Panc1 (cell line): ENCODE measurements at regions not wholly inside any gene's neighbourhood (a gene's known extent, or its start where the extent isn't known, plus 50 kb on each side); places are given as distances from the start of the nearest gene placed in this dataset.

Source experiments
- CTCF ChIP-seq: fragments of 450-650 bp; IDR thresholded peaks from 2 replicates; pipeline ENCODE4 v1.5.1; 2017; ENCODE audit warnings: mild to moderate bottlenecking
- POLR2AphosphoS5 ChIP-seq: IDR thresholded peaks from 2 replicates; pipeline ENCODE4 v1.6.1; 2012; ENCODE audit warnings: mild to moderate bottlenecking, low read depth, low read length, moderate library complexity
- SIN3A ChIP-seq: IDR thresholded peaks from 2 replicates; pipeline ENCODE4 v1.6.1; 2012; ENCODE audit warnings: low read depth, mild to moderate bottlenecking, low read length, moderate library complexity, borderline replicate concordance; ENCODE audit not compliant: insufficient read depth
- TF ChIP-seq, protein P1 (sequence below), 2 experiments: IDR thresholded peaks; 2 replicates each; pipeline ENCODE4 v1.6.1; 2011 to 2012; ENCODE audit warnings: low read depth in 2 of 2, control low read depth in 1 of 2, low read length in 1 of 2, mild to moderate bottlenecking in 1 of 2, moderate library complexity in 1 of 2; ENCODE audit not compliant: insufficient read depth in 1 of 2

GRCh38 chr5:4212071-4212739 is 616.6 kb downstream of the IRX1 start:
- TF ChIP-seq CTCF (no peak), SIN3A (no peak), POLR2AphosphoS5 (no peak)
- TF ChIP-seq, protein P1, sequence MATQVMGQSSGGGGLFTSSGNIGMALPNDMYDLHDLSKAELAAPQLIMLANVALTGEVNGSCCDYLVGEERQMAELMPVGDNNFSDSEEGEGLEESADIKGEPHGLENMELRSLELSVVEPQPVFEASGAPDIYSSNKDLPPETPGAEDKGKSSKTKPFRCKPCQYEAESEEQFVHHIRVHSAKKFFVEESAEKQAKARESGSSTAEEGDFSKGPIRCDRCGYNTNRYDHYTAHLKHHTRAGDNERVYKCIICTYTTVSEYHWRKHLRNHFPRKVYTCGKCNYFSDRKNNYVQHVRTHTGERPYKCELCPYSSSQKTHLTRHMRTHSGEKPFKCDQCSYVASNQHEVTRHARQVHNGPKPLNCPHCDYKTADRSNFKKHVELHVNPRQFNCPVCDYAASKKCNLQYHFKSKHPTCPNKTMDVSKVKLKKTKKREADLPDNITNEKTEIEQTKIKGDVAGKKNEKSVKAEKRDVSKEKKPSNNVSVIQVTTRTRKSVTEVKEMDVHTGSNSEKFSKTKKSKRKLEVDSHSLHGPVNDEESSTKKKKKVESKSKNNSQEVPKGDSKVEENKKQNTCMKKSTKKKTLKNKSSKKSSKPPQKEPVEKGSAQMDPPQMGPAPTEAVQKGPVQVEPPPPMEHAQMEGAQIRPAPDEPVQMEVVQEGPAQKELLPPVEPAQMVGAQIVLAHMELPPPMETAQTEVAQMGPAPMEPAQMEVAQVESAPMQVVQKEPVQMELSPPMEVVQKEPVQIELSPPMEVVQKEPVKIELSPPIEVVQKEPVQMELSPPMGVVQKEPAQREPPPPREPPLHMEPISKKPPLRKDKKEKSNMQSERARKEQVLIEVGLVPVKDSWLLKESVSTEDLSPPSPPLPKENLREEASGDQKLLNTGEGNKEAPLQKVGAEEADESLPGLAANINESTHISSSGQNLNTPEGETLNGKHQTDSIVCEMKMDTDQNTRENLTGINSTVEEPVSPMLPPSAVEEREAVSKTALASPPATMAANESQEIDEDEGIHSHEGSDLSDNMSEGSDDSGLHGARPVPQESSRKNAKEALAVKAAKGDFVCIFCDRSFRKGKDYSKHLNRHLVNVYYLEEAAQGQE (IDR thresholded peaks at IDR 0.05; ENCODE audit: insufficient read depth in 1 of 2, low read depth in 2 of 2, low read length in 1 of 2): no peak
